HG03196 (cell line): ENCODE measurements at regions not wholly inside any gene's neighbourhood (a gene's known extent, or its start where the extent isn't known, plus 50 kb on each side); places are given as distances from the start of the nearest gene placed in this dataset.
"Not testable (repeated sequence)": the region's sequence is repeated elsewhere in the genome, so short reads cannot be mapped to it uniquely, and the experiment has no call there.

Experiments
- ATAC-seq: cut with Tn5 transposase; IDR thresholded peaks from one replicate; pipeline ENCODE4 v1.9.1; 2021; ENCODE audit not compliant: unreplicated experiment

- ATAC-seq: no peak
Measured at GRCh38 chr20:12717061-12717460, 291.7 kb upstream of the SPTLC3 start.

GRCh38 chr20:12718619-12719018 is 290.2 kb upstream of the SPTLC3 start:
- no peak for ATAC-seq

DNA sequence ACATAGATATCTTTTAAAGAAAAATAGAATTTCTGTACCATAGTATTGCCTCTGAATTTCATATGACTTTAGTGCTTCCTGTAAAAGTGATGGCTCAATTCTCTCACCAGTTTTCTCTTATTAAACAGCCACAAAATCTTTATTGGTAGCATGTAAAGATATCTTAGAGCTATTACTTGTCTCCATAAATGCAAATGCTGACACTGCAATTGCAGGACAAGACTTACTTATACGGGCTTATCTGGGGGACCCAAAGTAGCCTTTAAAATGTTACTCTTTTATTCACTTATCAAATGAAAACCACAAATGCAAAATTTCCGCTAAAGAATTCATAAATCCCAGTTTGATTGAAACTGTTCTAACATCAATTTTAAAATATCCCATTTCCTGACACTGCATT is 287.1 kb upstream of the SPTLC3 start:
- no peak for ATAC-seq

DNA sequence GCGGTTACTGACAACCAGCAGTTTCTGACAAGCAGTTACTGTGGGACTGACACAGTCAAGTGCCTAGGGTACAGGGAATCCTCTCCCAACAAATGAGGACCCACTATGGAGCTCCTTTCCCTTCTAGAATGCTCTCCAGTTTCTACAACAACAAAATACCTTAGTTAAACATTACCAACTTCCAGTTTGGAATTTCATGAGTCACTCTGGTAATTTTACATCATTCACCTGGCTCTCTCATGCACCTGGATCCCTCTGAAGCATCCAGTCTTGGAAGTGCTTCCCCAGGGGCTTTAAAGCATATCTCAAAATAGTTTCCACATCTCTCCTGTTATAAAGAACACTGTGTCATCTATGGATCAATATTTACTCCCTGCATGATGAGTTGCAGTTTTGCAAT is 286.7 kb upstream of the SPTLC3 start:
- ATAC-seq: no peak

GRCh38 chr20:12723811-12724210 is 285.0 kb upstream of the SPTLC3 start:
- no peak for ATAC-seq

DNA sequence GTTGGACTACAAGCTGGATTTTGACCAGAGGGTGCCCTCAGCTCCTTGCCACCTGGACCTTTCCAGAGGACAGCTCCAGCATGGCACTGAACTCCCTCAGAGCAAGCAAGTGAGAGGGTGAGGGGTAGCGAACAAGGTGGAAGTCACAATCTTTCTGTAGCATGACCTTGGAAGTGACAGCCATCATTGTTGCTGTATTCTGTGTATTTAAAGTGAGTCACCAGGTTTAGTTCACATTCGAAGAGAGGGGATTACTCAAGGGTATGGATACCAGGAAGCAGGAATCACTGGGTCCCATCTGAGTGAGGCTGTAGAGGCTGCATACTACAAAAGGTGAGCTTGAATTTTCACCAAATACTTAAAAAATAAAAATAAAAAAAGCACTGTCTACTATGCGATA is 280.0 kb upstream of the SPTLC3 start:
- no peak for ATAC-seq

- ATAC-seq: no peak
Measured at GRCh38 chr20:12729326-12729725, 279.4 kb upstream of the SPTLC3 start.

GRCh38 chr20:12733811-12734210 is 275.0 kb upstream of the SPTLC3 start:
- no peak for ATAC-seq

DNA sequence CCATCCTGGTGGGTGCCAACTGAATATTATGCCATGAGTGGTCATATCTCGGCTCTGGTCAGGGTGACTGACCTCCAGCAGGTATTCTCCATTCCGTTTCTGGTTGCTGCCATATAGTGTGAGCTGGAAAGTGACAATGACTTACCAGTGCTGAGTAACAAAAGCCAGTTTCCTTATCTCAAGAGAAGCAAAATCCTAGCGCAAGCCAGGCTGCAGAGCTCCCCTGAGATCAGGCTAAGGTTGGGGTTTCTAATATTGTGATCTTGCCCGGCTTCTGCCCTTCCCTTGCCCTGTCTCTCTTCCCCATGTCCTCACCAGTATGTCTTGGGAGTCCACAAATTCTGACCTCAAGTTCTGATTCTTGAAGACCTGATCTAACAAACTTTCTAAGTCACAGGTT is 271.3 kb upstream of the SPTLC3 start:
- no peak for ATAC-seq

- no peak for ATAC-seq
Measured at GRCh38 chr20:12737900-12738299, 270.9 kb upstream of the SPTLC3 start.

DNA sequence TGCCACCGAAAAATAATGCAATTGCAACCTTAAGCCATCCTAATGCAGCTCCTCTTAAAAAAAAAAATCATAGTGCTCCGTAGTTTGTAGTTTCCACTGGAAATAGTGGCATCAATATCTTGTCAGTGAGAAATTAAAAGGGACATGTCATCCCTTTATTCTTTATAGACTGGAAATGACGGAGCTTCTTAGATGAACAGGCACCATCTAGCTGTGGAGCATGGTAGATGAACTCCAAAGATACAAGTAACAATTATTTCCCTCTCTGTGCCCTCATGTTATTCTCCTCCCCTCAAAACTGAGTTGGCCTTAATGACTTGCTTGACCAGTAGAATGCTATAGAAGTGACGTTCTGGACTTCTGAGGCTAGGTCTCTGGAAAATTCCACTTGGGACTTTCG is 268.1 kb upstream of the SPTLC3 start:
- ATAC-seq: no peak

- ATAC-seq: no peak
Measured at GRCh38 chr20:12744037-12744436, 264.7 kb upstream of the SPTLC3 start.

- no peak for ATAC-seq
Measured at GRCh38 chr20:12748359-12748994, 260.3 kb upstream of the SPTLC3 start.

DNA sequence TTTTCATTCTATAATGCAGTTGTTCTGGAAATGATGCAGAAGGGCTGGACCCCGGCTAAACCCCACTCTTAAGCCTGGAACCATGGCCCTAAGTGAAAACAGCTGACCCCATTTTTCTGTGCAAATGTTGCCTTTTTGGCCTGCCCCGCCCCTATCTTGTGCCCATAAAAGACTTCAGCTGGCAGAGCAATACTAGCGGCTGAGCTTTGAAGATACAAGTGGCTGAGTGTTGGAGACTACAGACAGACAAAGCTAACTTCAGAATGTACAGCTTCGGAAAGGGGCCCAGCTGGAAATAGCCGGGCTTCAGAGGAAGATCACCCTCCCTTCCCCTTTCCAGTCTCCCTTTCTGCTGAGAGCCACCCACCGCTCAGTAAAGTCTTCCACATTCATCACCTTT is 258.6 kb upstream of the SPTLC3 start:
- ATAC-seq: no peak

DNA sequence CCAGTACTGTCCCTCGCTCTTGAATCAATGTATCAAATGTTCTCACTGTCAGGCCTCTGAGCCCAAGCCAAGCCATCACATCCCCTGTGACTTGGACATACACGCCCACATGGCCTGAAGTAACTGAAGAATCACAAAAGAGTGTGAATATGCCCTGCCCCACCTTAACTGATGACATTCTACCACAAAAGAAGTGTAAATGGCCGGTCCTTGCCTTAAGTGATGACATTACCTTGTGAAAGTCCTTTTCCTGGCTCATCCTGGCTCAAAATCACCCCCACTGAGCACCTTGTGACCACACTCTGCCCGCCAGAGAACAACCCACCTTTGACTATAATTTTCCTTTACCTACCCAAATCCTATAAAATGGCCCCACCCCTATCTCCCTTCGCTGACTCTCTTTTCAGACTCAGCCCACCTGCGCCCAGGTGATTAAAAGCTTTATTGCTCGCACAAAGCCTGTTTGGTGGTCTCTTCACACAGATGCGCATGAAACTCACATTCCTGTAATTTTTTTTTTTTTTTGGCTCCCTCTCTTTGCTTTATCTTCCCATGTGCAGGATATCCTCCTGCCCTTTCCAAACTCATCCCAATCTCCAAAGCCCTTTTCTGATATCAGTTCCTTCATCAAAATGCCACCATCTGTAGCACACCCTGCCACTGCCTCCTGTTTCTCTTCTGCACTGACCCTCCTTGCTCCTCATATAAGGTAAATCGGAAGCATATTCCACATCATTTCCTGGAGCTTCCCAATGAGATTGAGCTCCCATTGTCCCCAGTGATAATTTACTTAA is 255.7 kb upstream of the SPTLC3 start:
- not testable (repeated sequence) for ATAC-seq

DNA sequence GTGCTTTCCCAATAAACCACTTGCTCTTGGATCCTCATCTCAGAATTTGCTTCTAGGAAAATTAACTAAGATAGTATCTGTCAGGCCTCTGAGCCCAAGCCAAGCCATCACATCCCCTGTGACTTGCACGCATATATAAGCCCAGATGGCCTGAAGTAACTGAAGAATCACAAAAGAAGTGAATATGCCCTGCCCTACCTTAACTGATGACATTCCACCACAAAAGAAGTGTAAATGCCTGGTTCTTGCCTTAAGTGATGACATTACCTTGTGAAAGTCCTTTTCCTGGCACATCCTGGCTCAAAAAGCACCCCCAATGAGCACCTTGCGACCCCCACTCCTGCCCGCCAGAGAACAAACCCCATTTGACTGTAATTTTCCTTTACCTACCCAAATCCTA is 255.0 kb upstream of the SPTLC3 start:
- not testable (repeated sequence) for ATAC-seq

DNA sequence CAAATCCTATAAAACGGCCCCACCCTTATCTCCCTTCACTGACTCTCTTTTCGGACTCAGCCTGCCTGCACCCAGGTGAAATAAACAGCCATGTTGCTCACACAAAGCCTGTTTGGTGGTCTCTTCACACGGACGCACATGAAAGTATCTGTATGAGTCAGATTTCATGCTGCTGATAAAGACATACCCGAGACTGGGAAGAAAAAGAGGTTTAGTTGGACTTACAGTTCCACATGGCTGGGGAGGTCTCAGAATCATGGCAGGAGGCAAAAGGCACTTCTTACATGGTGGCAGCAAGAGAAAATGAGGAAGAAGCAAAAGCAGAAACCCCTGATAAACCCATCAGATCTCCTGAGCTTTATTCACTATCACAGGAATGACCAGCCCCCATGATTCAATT is 249.3 kb upstream of the SPTLC3 start:
- not testable (repeated sequence) for ATAC-seq

DNA sequence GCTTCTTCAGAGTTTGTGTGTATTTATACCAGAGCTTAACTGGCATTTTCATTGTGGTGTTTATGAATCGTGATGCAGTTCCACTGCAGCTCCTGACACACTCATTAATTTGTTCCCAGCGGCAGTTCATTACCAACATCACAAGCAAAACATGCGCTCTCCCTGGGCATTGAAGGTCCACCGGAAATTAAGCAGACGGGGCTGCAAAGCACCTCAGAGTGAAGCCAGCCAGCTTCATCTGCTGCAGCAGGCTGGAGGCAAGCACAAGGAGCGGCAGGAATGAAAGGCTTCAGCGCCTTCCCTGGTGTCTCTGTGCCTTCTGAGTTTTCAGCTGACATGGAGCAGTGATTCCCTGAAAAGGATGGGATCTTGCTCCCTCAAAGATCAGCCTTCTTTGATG is 246.0 kb upstream of the SPTLC3 start:
- no peak for ATAC-seq

DNA sequence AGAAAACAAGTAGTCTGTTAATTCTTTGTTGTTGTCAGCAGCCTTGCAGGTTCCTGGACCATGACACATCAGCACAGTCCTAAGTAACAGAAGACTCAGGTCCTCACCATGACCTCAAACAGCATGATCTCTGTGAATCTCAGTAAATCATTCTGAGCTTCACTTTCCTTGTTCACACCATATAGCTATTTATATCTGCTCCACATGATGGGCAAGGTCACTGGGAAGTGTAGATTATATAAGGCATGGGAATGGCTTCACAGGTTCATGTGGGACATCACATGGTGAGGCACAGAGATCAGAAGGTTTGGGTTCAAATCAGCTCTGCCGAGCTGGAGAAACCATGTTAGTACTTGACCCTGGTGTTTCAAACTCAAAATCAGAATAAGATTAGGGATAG is 245.4 kb upstream of the SPTLC3 start:
- no peak for ATAC-seq

DNA sequence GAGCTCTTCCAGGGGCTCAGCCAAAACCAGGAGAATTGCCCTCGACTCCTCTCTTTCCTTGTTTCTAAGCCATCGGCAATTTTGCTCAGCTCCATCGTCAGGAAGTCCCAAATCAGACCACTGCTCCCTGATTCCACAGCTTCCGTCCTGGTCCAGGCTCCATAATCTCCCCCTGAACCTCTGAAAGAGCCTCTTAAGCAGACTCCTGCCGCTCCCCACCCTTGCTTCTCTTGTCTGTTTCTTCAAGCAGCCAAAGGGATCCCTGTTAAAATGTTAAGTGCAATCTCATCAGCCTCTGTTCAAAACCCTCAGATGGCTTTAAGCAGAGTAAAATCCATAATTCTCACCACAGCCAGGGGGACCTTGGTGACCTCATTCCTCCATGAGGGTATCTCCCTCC is 244.7 kb upstream of the SPTLC3 start:
- no peak for ATAC-seq

- ATAC-seq: no peak
Measured at GRCh38 chr20:12764851-12765250, 243.9 kb upstream of the SPTLC3 start.

DNA sequence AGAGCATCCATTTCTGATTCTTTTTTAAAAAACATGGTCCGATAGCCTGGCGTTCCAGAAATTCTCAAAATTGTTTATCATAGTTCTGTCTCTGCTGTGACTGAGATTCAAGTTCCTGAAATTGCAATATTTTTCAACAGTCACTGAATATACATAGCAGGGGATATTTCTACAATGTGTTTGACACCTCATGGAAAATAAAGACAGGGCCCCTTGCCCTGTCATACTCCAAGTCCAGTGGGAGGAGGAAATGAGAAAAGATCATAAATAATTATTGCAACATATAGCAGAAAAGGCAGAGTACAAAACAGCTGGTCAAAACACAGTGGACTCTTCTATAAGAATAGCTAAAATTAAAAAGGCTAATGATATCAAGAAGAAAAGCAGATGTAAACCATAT is 234.8 kb upstream of the SPTLC3 start:
- ATAC-seq: no peak

DNA sequence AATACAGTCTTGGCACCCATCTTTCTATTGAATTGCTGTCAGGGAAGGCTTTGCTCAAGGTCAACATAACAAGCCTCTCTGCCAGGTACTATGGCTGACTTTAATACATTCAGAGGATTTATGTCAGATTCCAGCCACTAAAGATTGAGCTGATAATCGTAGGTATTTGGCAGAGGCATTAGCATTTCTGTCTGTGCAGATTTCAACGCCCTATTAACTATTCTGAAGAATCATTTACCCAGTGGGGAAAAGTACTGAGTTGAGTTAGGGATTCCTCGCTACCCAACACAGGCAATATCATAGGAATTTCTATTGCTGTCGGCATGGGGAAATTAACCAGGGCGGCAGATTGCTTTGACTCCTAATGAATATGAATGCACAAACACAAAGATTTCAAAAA is 233.7 kb upstream of the SPTLC3 start:
- no peak for ATAC-seq
